ENCODE measurements at regions not wholly inside any gene's neighbourhood (a gene's known extent, or its start where the extent isn't known, plus 50 kb on each side); places are given as distances from the start of the nearest gene placed in this dataset.

GRCh38 chr5:92337772-92338234 is 954.7 kb upstream of the ARRDC3 start:
- TF ChIP-seq SPI1 (IDR thresholded peaks at IDR 0.05; ENCODE audit: borderline replicate concordance, low read depth) (no peak), CTCF (IDR thresholded peaks at IDR 0.05; ENCODE audit: insufficient read depth, low read length) (no peak)

All from HL-60 (cell line).